G401 (cell line): ENCODE measurements at regions not wholly inside any gene's neighbourhood (a gene's known extent, or its start where the extent isn't known, plus 50 kb on each side); places are given as distances from the start of the nearest gene placed in this dataset.

Experiments used
- DNase-seq: peaks from one replicate; pipeline ENCODE4 v3.0.0-alpha.2; 2015; ENCODE audit warnings: low spot score
- in situ Hi-C: cut with HindIII; loops from 2 replicates; pipeline ENCODE4 v1.10.0; 2016; ENCODE audit warnings: low sequenced_read_pairs, mixed read lengths

GRCh38 chr13:79098596-79098995, 307.5 kb downstream of the RBM26 start:
- in situ Hi-C loops: no loop called here
- no peak for DNase-seq

- in situ Hi-C loops: no loop called here
- DNase-seq: no peak
These were observed 308.9 kb downstream of the RBM26 start for GRCh38 chr13:79097201-79097600.

- no peak for DNase-seq
- in situ Hi-C loops: no loop called here
These were observed 310.0 kb downstream of the RBM26 start for GRCh38 chr13:79096099-79096498.

GRCh38 chr13:79090552-79091124, 315.4 kb downstream of the RBM26 start:
- in situ Hi-C loops: no loop called here
- no peak for DNase-seq

- in situ Hi-C loops: no loop called here
- DNase-seq: no peak
These were observed 321.1 kb downstream of the RBM26 start for GRCh38 chr13:79084802-79085424.

- DNase-seq: no peak
- in situ Hi-C loops: no loop called here
These were observed 324.1 kb downstream of the RBM26 start for GRCh38 chr13:79081942-79082341.

GRCh38 chr13:79079351-79079839, 326.7 kb downstream of the RBM26 start:
- in situ Hi-C loops: no loop called here
- no peak for DNase-seq

- in situ Hi-C loops: no loop called here
- DNase-seq: no peak
These were observed 330.4 kb downstream of the RBM26 start for GRCh38 chr13:79075703-79076102.

- in situ Hi-C loops: no loop called here
- no peak for DNase-seq
These were observed 335.6 kb downstream of the RBM26 start for GRCh38 chr13:79070343-79070974.

GRCh38 chr13:79062291-79062690, 343.8 kb downstream of the RBM26 start:
- DNase-seq: no peak
- in situ Hi-C loops: no loop called here

GRCh38 chr13:79060216-79060615, 345.8 kb downstream of the RBM26 start:
- in situ Hi-C loops: no loop called here
- no peak for DNase-seq

- in situ Hi-C loops: no loop called here
- DNase-seq: no peak
These were observed 349.3 kb downstream of the RBM26 start for GRCh38 chr13:79056706-79057105.

GRCh38 chr13:79051472-79051871, 354.6 kb downstream of the RBM26 start:
- DNase-seq: no peak
- in situ Hi-C loops: no loop called here

GRCh38 chr13:79044415-79044814, 361.6 kb downstream of the RBM26 start:
- no peak for DNase-seq
- in situ Hi-C loops: no loop called here

GRCh38 chr13:79043208-79043607, 362.8 kb downstream of the RBM26 start:
- in situ Hi-C loops: no loop called here
- DNase-seq: no peak

GRCh38 chr13:79037197-79037596, 368.9 kb downstream of the RBM26 start:
- no peak for DNase-seq
- in situ Hi-C loops: no loop called here

- DNase-seq: no peak
- in situ Hi-C loops: no loop called here
These were observed 371.7 kb downstream of the RBM26 start for GRCh38 chr13:79034341-79034740.

GRCh38 chr13:79030513-79030912, 371.6 kb upstream of the OBI1 start:
- in situ Hi-C loops: no loop called here
- DNase-seq: no peak

GRCh38 chr13:79018166-79018565, 359.2 kb upstream of the OBI1 start:
- in situ Hi-C loops: no loop called here
- DNase-seq: no peak

GRCh38 chr13:79011179-79011578, 352.2 kb upstream of the OBI1 start:
- DNase-seq: no peak
- in situ Hi-C loops: no loop called here
